ENCODE measurements at regions not wholly inside any gene's neighbourhood (a gene's known extent, or its start where the extent isn't known, plus 50 kb on each side); places are given as distances from the start of the nearest gene placed in this dataset.
A peak's percentile ranks its signal among the peaks of the same experiment; 100 is the strongest.

DNA sequence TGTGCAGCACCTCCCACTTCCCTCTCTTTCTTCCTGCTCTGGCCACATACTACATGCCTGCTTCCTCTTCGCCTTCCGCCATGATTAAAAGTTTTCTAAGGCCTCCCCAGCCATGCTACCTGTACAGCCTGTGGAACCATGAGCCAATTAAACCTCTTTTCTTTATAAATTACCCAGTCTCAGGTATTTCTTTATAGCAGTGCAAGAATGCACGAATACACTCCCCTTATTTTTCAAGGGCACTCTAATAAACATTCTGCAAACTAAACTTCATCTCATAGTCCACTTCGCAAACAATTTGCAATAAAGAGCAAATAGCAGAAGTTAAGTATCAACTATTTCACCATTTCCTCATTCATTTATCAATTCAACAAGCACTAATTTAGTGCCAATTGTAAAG is 351.3 kb downstream of the PID1 start:
- H3K27ac ChIP-seq (ENCODE audit: insufficient read depth, low read length), result no peak overlapping the region
- H4K20me1 ChIP-seq (ENCODE audit: control insufficient read depth, extremely low read depth, insufficient read depth, low read length), result no peaks in the 10 kb centered on the region
- no peaks in the 10 kb centered on the region for H3K36me3 ChIP-seq (ENCODE audit: control insufficient read depth, insufficient read depth, low read length)
- H3K4me2 ChIP-seq (ENCODE audit: extremely low read depth, insufficient read depth, low read length), result no peak overlapping the region
- H2AFZ ChIP-seq (ENCODE audit: low read length), result no peak overlapping the region
- no peak for DNase-seq (ENCODE audit: low read depth in 2 of 2)
- no peaks in the 10 kb centered on the region for H3K27me3 ChIP-seq (ENCODE audit: control insufficient read depth, insufficient read depth, low read length)
- H3K4me1 ChIP-seq (ENCODE audit: control insufficient read depth, extremely low read depth, insufficient read depth, low read length), result no peaks in the 10 kb centered on the region
- H3K9me3 ChIP-seq (ENCODE audit: control insufficient read depth, insufficient read depth, low read depth, low read length), result no peaks in the 10 kb centered on the region
- H3K4me3 ChIP-seq (replicated peaks in 1 of 4; ENCODE audit: control extremely low read depth in 1 of 4, insufficient read depth in 1 of 4, low read depth in 3 of 4, low read length in 4 of 4), result no peak overlapping the region
- H3K9ac ChIP-seq (ENCODE audit: insufficient read depth, low read length), result no peak overlapping the region
- H3K79me2 ChIP-seq (ENCODE audit: control insufficient read depth, insufficient read depth, low read length), result no peaks in the 10 kb centered on the region
- TF ChIP-seq EZH2 (IDR thresholded peaks at IDR 0.05; ENCODE audit: low read length, missing control alignments) (no peak), CTCF (conservative IDR thresholded peaks at IDR 0.05 in 1 of 2, IDR thresholded peaks at IDR 0.05 in 1 of 2; ENCODE audit: low read depth in 1 of 2, low read length in 2 of 2) (no peak)

DNA sequence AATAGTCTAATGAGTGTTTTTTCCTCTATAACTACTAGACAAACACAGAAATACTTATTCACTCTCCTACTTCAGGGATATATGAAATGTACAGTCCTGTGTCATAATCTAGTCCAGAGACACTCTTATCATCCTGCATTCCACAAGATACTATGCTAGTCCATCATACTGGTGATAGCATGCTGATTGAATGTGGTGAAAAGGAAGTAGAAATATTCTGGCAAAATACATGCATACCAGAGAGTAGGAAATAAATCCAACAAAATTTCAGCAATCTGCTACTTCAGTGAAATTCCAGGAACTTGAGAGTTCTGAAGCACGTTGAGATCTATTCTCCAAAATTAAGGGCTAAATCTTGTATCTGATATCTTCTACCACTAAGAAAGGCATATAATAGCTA is 353.9 kb downstream of the PID1 start:
- Histone ChIP-seq H3K9me3 (ENCODE audit: control insufficient read depth, insufficient read depth, low read depth, low read length) (no peaks in the 10 kb centered on the region), H4K20me1 (ENCODE audit: control insufficient read depth, extremely low read depth, insufficient read depth, low read length) (no peaks in the 10 kb centered on the region), H3K79me2 (ENCODE audit: control insufficient read depth, insufficient read depth, low read length) (no peaks in the 10 kb centered on the region), H3K36me3 (ENCODE audit: control insufficient read depth, insufficient read depth, low read length) (no peaks in the 10 kb centered on the region), H3K4me2 (ENCODE audit: extremely low read depth, insufficient read depth, low read length) (no peak overlapping the region), H3K4me1 (ENCODE audit: control insufficient read depth, extremely low read depth, insufficient read depth, low read length) (no peaks in the 10 kb centered on the region), H3K27ac (ENCODE audit: insufficient read depth, low read length) (no peak overlapping the region), H3K4me3 (replicated peaks in 1 of 4; ENCODE audit: control extremely low read depth in 1 of 4, insufficient read depth in 1 of 4, low read depth in 3 of 4, low read length in 4 of 4) (no peak overlapping the region), H2AFZ (ENCODE audit: low read length) (no peak overlapping the region), H3K9ac (ENCODE audit: insufficient read depth, low read length) (no peak overlapping the region), H3K27me3 (ENCODE audit: control insufficient read depth, insufficient read depth, low read length) (no peaks in the 10 kb centered on the region)
- TF ChIP-seq EZH2 (IDR thresholded peaks at IDR 0.05; ENCODE audit: low read length, missing control alignments) (no peak), CTCF (conservative IDR thresholded peaks at IDR 0.05 in 1 of 2, IDR thresholded peaks at IDR 0.05 in 1 of 2; ENCODE audit: low read depth in 1 of 2, low read length in 2 of 2) (no peak)
- DNase-seq (ENCODE audit: low read depth in 2 of 2), result peak; percentile 4 to 48

GRCh38 chr2:228916416-228917090 is 354.5 kb downstream of the PID1 start:
- Histone ChIP-seq H3K36me3 (ENCODE audit: control insufficient read depth, insufficient read depth, low read length) (no peaks in the 10 kb centered on the region), H2AFZ (ENCODE audit: low read length) (no peak overlapping the region), H3K9me3 (ENCODE audit: control insufficient read depth, insufficient read depth, low read depth, low read length) (no peaks in the 10 kb centered on the region), H4K20me1 (ENCODE audit: control insufficient read depth, extremely low read depth, insufficient read depth, low read length) (no peaks in the 10 kb centered on the region), H3K27me3 (ENCODE audit: control insufficient read depth, insufficient read depth, low read length) (no peaks in the 10 kb centered on the region), H3K4me1 (ENCODE audit: control insufficient read depth, extremely low read depth, insufficient read depth, low read length) (no peaks in the 10 kb centered on the region), H3K27ac (ENCODE audit: insufficient read depth, low read length) (no peak overlapping the region), H3K4me3 (replicated peaks in 1 of 4; ENCODE audit: control extremely low read depth in 1 of 4, insufficient read depth in 1 of 4, low read depth in 3 of 4, low read length in 4 of 4) (no peak overlapping the region), H3K79me2 (ENCODE audit: control insufficient read depth, insufficient read depth, low read length) (no peaks in the 10 kb centered on the region), H3K9ac (ENCODE audit: insufficient read depth, low read length) (no peak overlapping the region), H3K4me2 (ENCODE audit: extremely low read depth, insufficient read depth, low read length) (no peak overlapping the region)
- no peak for DNase-seq (ENCODE audit: low read depth in 2 of 2)
- TF ChIP-seq CTCF (conservative IDR thresholded peaks at IDR 0.05 in 1 of 2, IDR thresholded peaks at IDR 0.05 in 1 of 2; ENCODE audit: low read depth in 1 of 2, low read length in 2 of 2), result no peak
- no peak for TF ChIP-seq EZH2 (IDR thresholded peaks at IDR 0.05; ENCODE audit: low read length, missing control alignments)
